H1 (cell line): ENCODE measurements at regions not wholly inside any gene's neighbourhood (a gene's known extent, or its start where the extent isn't known, plus 50 kb on each side); places are given as distances from the start of the nearest gene placed in this dataset.

ENCODE experiments used
- CTCF ChIA-PET: fragments of 300-600 bp; sonication (Branson Sonifier 250); formaldehyde crosslinking; loops from one replicate; lab custom pipeline; 2021; ENCODE audit not compliant: partially characterized antibody; lab: Charles Lee
- POLR2A ChIA-PET: fragments of 300-600 bp; sonication (Branson Sonifier 250); formaldehyde crosslinking; loops from one replicate; lab custom pipeline; 2021; ENCODE audit warnings: inconsistent platforms; ENCODE audit not compliant: partially characterized antibody; lab: Charles Lee
- DNase-seq, 2 experiments: peaks; one replicate each; pipeline versions ENCODE4 v3.0.0 to v3.0.0-alpha.2; 2010 to 2022; ENCODE audit warnings: low spot score in 2 of 2, low read depth in 1 of 2, mixed read lengths in 1 of 2
- FAIRE-seq: peaks from 2 replicates; lab custom pipeline; 2011; peaks lifted over from hg19 to GRCh38; lab: Jason Lieb, UNC
- H2AFZ ChIP-seq: 2 replicates; pipeline ENCODE4 v1.8.1; 2012; ENCODE audit warnings: low read length, inconsistent platforms
- H2AK5ac ChIP-seq: 2 replicates; pipeline ENCODE4 v1.6.1; 2013; ENCODE audit warnings: low read depth, low read length
- H2BK120ac ChIP-seq: replicated peaks from 2 replicates; pipeline ENCODE3; 2013; ENCODE audit warnings: low read depth, low read length, inconsistent platforms
- H2BK12ac ChIP-seq: 2 replicates; pipeline ENCODE4 v1.6.1; 2013; ENCODE audit warnings: low read depth, low read length
- H2BK15ac ChIP-seq: 2 replicates; pipeline ENCODE4 v1.6.1; 2013; ENCODE audit warnings: low read length
- H2BK20ac ChIP-seq: 2 replicates; pipeline ENCODE4 v1.6.1; 2013; ENCODE audit warnings: low read length
- H2BK5ac ChIP-seq: 2 replicates; pipeline ENCODE4 v1.6.1; 2013; ENCODE audit warnings: low read depth, low read length
- H3K14ac ChIP-seq: 2 replicates; pipeline ENCODE4 v1.6.1; 2013; ENCODE audit warnings: inconsistent platforms; ENCODE audit not compliant: insufficient read length
- H3K18ac ChIP-seq: 2 replicates; pipeline ENCODE4 v1.6.1; 2013; ENCODE audit warnings: low read length; ENCODE audit errors: extremely low read depth
- H3K23ac ChIP-seq: 2 replicates; pipeline ENCODE4 v1.6.1; 2013; ENCODE audit warnings: inconsistent platforms; ENCODE audit not compliant: insufficient read length
- H3K23me2 ChIP-seq: 2 replicates; pipeline ENCODE4 v1.6.1; 2013; ENCODE audit warnings: low read depth, low read length
- H3K27ac ChIP-seq: 2 replicates; pipeline ENCODE4 v1.6.1; 2011; ENCODE audit warnings: low read depth, low read length, inconsistent platforms
- H3K27me3 ChIP-seq, 4 experiments: replicated peaks in 1 of 4; 1 replicate in 1 of 4; 2 replicates in 3 of 4; pipeline versions ENCODE4 v1.6.1 to v1.8.1; 2011 to 2013; ENCODE audit warnings: low read length in 3 of 4, mild to moderate bottlenecking in 3 of 4, inconsistent platforms in 2 of 4, mixed read lengths in 2 of 4, moderate library complexity in 1 of 4; ENCODE audit not compliant: control insufficient read depth in 3 of 4, insufficient read depth in 3 of 4; ENCODE audit errors: extremely low read depth in 1 of 4
- H3K36me3 ChIP-seq, 4 experiments: 2 replicates each; pipeline versions ENCODE4 v1.6.1 to v1.8.1; 2011 to 2013; ENCODE audit warnings: mild to moderate bottlenecking in 4 of 4, low read length in 3 of 4, moderate library complexity in 2 of 4, control low read depth in 1 of 4, inconsistent platforms in 1 of 4; ENCODE audit not compliant: insufficient read depth in 4 of 4, control insufficient read depth in 2 of 4
- H3K4ac ChIP-seq: replicated peaks from 2 replicates; pipeline ENCODE3; 2013; ENCODE audit warnings: low read length, low read depth, mixed read lengths, inconsistent platforms; ENCODE audit not compliant: insufficient read length
- H3K4me1 ChIP-seq, 4 experiments: replicated peaks in 1 of 4; 1 replicate in 1 of 4; 2 replicates in 3 of 4; pipeline versions ENCODE4 v1.6.1 to v1.8.1; 2011 to 2013; ENCODE audit warnings: low read length in 3 of 4, inconsistent platforms in 2 of 4, mixed read lengths in 1 of 4; ENCODE audit not compliant: insufficient read depth in 4 of 4, control insufficient read depth in 3 of 4
- H3K4me2 ChIP-seq, 2 experiments: 2 replicates each; pipeline versions ENCODE4 v1.6.1 to v1.8.1; 2011 to 2013; ENCODE audit warnings: low read depth in 2 of 2, low read length in 2 of 2, control low read depth in 1 of 2, inconsistent platforms in 1 of 2, mild to moderate bottlenecking in 1 of 2; ENCODE audit not compliant: insufficient read depth in 1 of 2
- H3K4me3 ChIP-seq, 4 experiments: fragments of 200-600, 300-600 bp in 1 of 4; sonication (generic), shearing (Covaris generic), sonication (Bioruptor Twin) in 1 of 4; 2 replicates each; pipeline versions ENCODE4 v1.5.1 to v1.8.1; 2011 to 2016; ENCODE audit warnings: low read length in 4 of 4, low read depth in 3 of 4, control low read depth in 2 of 4, inconsistent platforms in 2 of 4, mild to moderate bottlenecking in 2 of 4, mixed read lengths in 1 of 4, moderate library complexity in 1 of 4; ENCODE audit not compliant: insufficient read depth in 2 of 4; ENCODE audit errors: extremely low read depth in 1 of 4
- H3K56ac ChIP-seq: replicated peaks from 2 replicates; pipeline ENCODE3; 2013; ENCODE audit warnings: low read depth, mild to moderate bottlenecking, mixed read lengths, low read length, inconsistent platforms; ENCODE audit not compliant: insufficient read length
- H3K79me1 ChIP-seq: 2 replicates; pipeline ENCODE4 v1.6.1; 2013; ENCODE audit warnings: low read depth, low read length, control low read depth
- H3K79me2 ChIP-seq, 2 experiments: 2 replicates each; pipeline versions ENCODE4 v1.6.1 to v1.8.1; 2012 to 2013; ENCODE audit warnings: low read length in 2 of 2, mild to moderate bottlenecking in 2 of 2, inconsistent platforms in 1 of 2; ENCODE audit not compliant: insufficient read depth in 2 of 2, control insufficient read depth in 1 of 2
- H3K9ac ChIP-seq, 4 experiments: replicated peaks in 1 of 4; 1 replicate in 1 of 4; 2 replicates in 3 of 4; pipeline versions ENCODE4 v1.6.1 to v1.8.1; 2011 to 2013; ENCODE audit warnings: low read depth in 3 of 4, low read length in 3 of 4, control low read depth in 2 of 4, mild to moderate bottlenecking in 2 of 4, moderate library complexity in 2 of 4, inconsistent platforms in 1 of 4; ENCODE audit errors: extremely low read depth in 1 of 4
- H3K9me3 ChIP-seq, 2 experiments: 2 replicates each; pipeline versions ENCODE4 v1.6.1 to v1.8.1; 2012 to 2013; ENCODE audit warnings: mild to moderate bottlenecking in 2 of 2, moderate library complexity in 2 of 2, control low read depth in 1 of 2, inconsistent platforms in 1 of 2, low read depth in 1 of 2, low read length in 1 of 2, mixed read lengths in 1 of 2; ENCODE audit not compliant: insufficient read depth in 2 of 2
- H4K20me1 ChIP-seq, 2 experiments: replicated peaks in 1 of 2; 2 replicates each; pipeline versions ENCODE3 to v1.8.1; 2011 to 2013; ENCODE audit warnings: inconsistent platforms in 2 of 2, low read length in 2 of 2, mild to moderate bottlenecking in 1 of 2; ENCODE audit not compliant: insufficient read depth in 2 of 2, control insufficient read depth in 1 of 2
- H4K5ac ChIP-seq: 2 replicates; pipeline ENCODE4 v1.6.1; 2013; ENCODE audit warnings: low read length, low read depth, mixed read lengths, inconsistent platforms; ENCODE audit not compliant: insufficient read length
- H4K8ac ChIP-seq: 2 replicates; pipeline ENCODE4 v1.8.0; 2013; ENCODE audit warnings: mild to moderate bottlenecking, moderate library complexity, low read length, inconsistent platforms; ENCODE audit not compliant: insufficient read depth; ENCODE audit errors: extremely low read depth
- H4K91ac ChIP-seq: replicated peaks from 2 replicates; pipeline ENCODE3; 2013; ENCODE audit warnings: low read length, mixed read lengths, inconsistent platforms; ENCODE audit not compliant: insufficient read length
- ASH2L ChIP-seq: fragments of 200-600, 300-600 bp; sonication (generic); IDR thresholded peaks from one replicate; pipeline ENCODE4 v1.7.1; 2017; ENCODE audit warnings: low read length
- CBX5 ChIP-seq: fragments of 300-800, 300-1000 bp; sonication (generic); IDR thresholded peaks from 2 replicates; pipeline ENCODE4 v1.7.1; 2016; ENCODE audit warnings: antibody characterized with exemption, low read length, low read depth
- CEBPB ChIP-seq: IDR thresholded peaks from 2 replicates; pipeline ENCODE4 v1.6.1; 2012; ENCODE audit warnings: low read depth, low read length
- CHD1 ChIP-seq: IDR thresholded peaks from 2 replicates; pipeline ENCODE4 v1.6.1; 2012; ENCODE audit warnings: low read depth, low read length, improper control_type of control experiment
- CREB1 ChIP-seq: IDR thresholded peaks from 2 replicates; pipeline ENCODE4 v1.6.1; 2012; ENCODE audit warnings: inconsistent platforms
- CTBP2 ChIP-seq: IDR thresholded peaks from 2 replicates; pipeline ENCODE4 v1.7.0; 2011; ENCODE audit warnings: borderline replicate concordance, mild to moderate bottlenecking, moderate library complexity, mixed read lengths, low read length; ENCODE audit not compliant: insufficient read depth, insufficient read length
- FOSL1 ChIP-seq: IDR thresholded peaks from 2 replicates; pipeline ENCODE4 v1.6.1; 2011; ENCODE audit warnings: mild to moderate bottlenecking, low read depth, low read length, moderate library complexity; ENCODE audit not compliant: insufficient read depth
- GABPA ChIP-seq: IDR thresholded peaks from 2 replicates; pipeline ENCODE4 v1.6.1; 2011; ENCODE audit warnings: mild to moderate bottlenecking, low read length, moderate library complexity, borderline replicate concordance; ENCODE audit not compliant: insufficient read depth
- HDAC6 ChIP-seq: IDR thresholded peaks from one replicate; pipeline ENCODE4 v1.7.1; 2012; ENCODE audit warnings: low read depth, mild to moderate bottlenecking, inconsistent platforms, low read length, moderate library complexity
- MAFK ChIP-seq: IDR thresholded peaks from 2 replicates; pipeline ENCODE4 v1.6.1; 2012; ENCODE audit warnings: low read depth, mild to moderate bottlenecking, improper control_type of control experiment, low read length
- NANOG ChIP-seq: IDR thresholded peaks from 2 replicates; pipeline ENCODE4 v1.6.1; 2011; ENCODE audit warnings: low read length, low read depth, mild to moderate bottlenecking, inconsistent platforms; ENCODE audit not compliant: insufficient read depth, poor library complexity, severe bottlenecking
- SIX5 ChIP-seq: IDR thresholded peaks from 2 replicates; pipeline ENCODE4 v1.6.1; 2011; ENCODE audit warnings: mild to moderate bottlenecking, low read depth, low read length
- TBP ChIP-seq: IDR thresholded peaks from 2 replicates; pipeline ENCODE4 v1.6.1; 2011; ENCODE audit warnings: low read depth, low read length, improper control_type of control experiment
- ZNF274 ChIP-seq: IDR thresholded peaks from 2 replicates; pipeline ENCODE4 v1.7.0; 2012; ENCODE audit warnings: low read length, borderline replicate concordance; ENCODE audit errors: extremely low read depth
- WGBS, 2 experiments: shearing (Covaris generic) in 1 of 2; methylation state at CpG; one replicate each; pipeline versions ENCODE4 v1.1.6 to v1.1.7; 2013 to 2015; ENCODE audit warnings: low lambda C conversion rate in 2 of 2, mixed read lengths in 2 of 2, inconsistent platforms in 1 of 2, low coverage in 1 of 2, missing lambda C conversion rate in 1 of 2; ENCODE audit not compliant: insufficient replicate concordance in 2 of 2, insufficient coverage in 1 of 2, insufficient read length in 1 of 2; ENCODE audit errors: extremely low coverage in 1 of 2, missing lambda C conversion rate in 1 of 2; 5-methylcytosine and 5-hydroxymethylcytosine counted together

- ChIA-PET POLR2A (no interaction called here), CTCF (interaction anchor here (1.6 kb wide), 1 partner anchor 11 kb away, joined by 3 read pairs; no protein-coding TSS in a partner anchor)
- DNase-seq (no peak), FAIRE-seq (no peak)
- Histone ChIP-seq H2BK20ac (peak overlapping the region; percentile 82; the same call in 1 of the 2 replicates), H4K20me1 (no peaks in the 10 kb centered on the region), H2BK120ac (peak overlapping the region; percentile 97), H3K23ac (no peak overlapping the region), H2BK15ac (no peak overlapping the region), H3K4me3 (no peak overlapping the region), H3K18ac (peak overlapping the region; percentile 64; the same call in 1 of the 2 replicates), H2AK5ac (no peak overlapping the region), H3K36me3 (0 out of 8 replicates have a peak, but pooled peaks cover 0 to 6% (median 0%) of the 10 kb centered on the region in 4 experiments), H3K4me2 (no peak overlapping the region), H4K8ac (no peak overlapping the region), H3K4ac (peak overlapping the region; percentile 99), H3K23me2 (no peaks in the 10 kb centered on the region), H4K5ac (no peak overlapping the region), H3K27ac (0 out of 2 replicates have a peak overlapping the region, but pooled peaks have one; percentile 15), H3K79me2 (no peaks in the 10 kb centered on the region), H3K4me1 (peaks cover 5 to 9% (median 8%) of the 10 kb centered on the region in 4 experiments; a peak in 6 of 7 replicates), H3K9ac (no peak overlapping the region), H2BK12ac (peak overlapping the region; percentile 85; the same call in 1 of the 2 replicates), H4K91ac (peak overlapping the region; percentile 98), H2BK5ac (peak overlapping the region; percentile 94; the same call in 1 of the 2 replicates), H2AFZ (no peak overlapping the region), H3K27me3 (no peaks in the 10 kb centered on the region; a peak in 1 of 7 replicates), H3K14ac (no peak overlapping the region), H3K56ac (no peak overlapping the region), H3K9me3 (peaks cover 10 to 11% of the 10 kb centered on the region in 2 experiments), H3K79me1 (no peaks in the 10 kb centered on the region)
- 83% methylated on average over 3 of the region's 3 CpGs; no CpG with 5 or more reads in 1 of the 2 experiments for WGBS, 2 experiments
- TF ChIP-seq CTBP2: no peak
- TF ChIP-seq FOSL1: no peak
- TF ChIP-seq CEBPB: no peak
- TF ChIP-seq TBP: no peak
- TF ChIP-seq GABPA: no peak
- TF ChIP-seq CHD1: no peak
- TF ChIP-seq CBX5: no peak
- TF ChIP-seq HDAC6: no peak
- no peak for TF ChIP-seq SIX5
- TF ChIP-seq ASH2L: no peak
- no peak for TF ChIP-seq CREB1
- TF ChIP-seq ZNF274: no peak
- TF ChIP-seq NANOG: no peak
- no peak for TF ChIP-seq MAFK
These were observed 158.2 kb upstream of the RGS6 start for GRCh38 chr14:71773898-71774481.
